HL-60 (cell line): ENCODE measurements at regions not wholly inside any gene's neighbourhood (a gene's known extent, or its start where the extent isn't known, plus 50 kb on each side); places are given as distances from the start of the nearest gene placed in this dataset.

Experiments used
- CTCF ChIP-seq: IDR thresholded peaks from one replicate; pipeline ENCODE4 v1.5.1; 2011; ENCODE audit warnings: low read length, control low read depth, inconsistent platforms; ENCODE audit not compliant: insufficient read depth
- POLR2AphosphoS5 ChIP-seq: IDR thresholded peaks from 2 replicates; pipeline ENCODE4 v1.6.1; 2012; ENCODE audit warnings: low read depth
- REST ChIP-seq: IDR thresholded peaks from 2 replicates; pipeline ENCODE4 v1.6.1; 2012; ENCODE audit warnings: low read depth; ENCODE audit not compliant: insufficient replicate concordance

GRCh38 chr3:87158823-87159222 is 68.3 kb upstream of the CHMP2B start:
- no peak for TF ChIP-seq REST
- TF ChIP-seq CTCF, result no peak
- no peak for TF ChIP-seq POLR2AphosphoS5
